HepG2 (cell line): ENCODE measurements at regions not wholly inside any gene's neighbourhood (a gene's known extent, or its start where the extent isn't known, plus 50 kb on each side); places are given as distances from the start of the nearest gene placed in this dataset.

Experiments
- CBX2 ChIP-seq, 2 experiments: fragments of 200-600 bp in 1 of 2; sonication (generic); formaldehyde crosslinking in 1 of 2; IDR thresholded peaks; 2 replicates each; pipeline versions ENCODE4 v1.7.0 to v1.8.1; 2018 to 2022; ENCODE audit warnings: low read depth in 2 of 2, low read length in 1 of 2, mild to moderate bottlenecking in 1 of 2, missing genetic modification reagents in 1 of 2
- MXD4 ChIP-seq: IDR thresholded peaks from 2 replicates; pipeline ENCODE4 v1.6.1; 2016; ENCODE audit warnings: mild to moderate bottlenecking, missing biosample characterization, missing genetic modification reagents
- ZNF337 ChIP-seq: sonication (generic); formaldehyde crosslinking; IDR thresholded peaks from 2 replicates; pipeline ENCODE4 v1.5.1; 2020; ENCODE audit warnings: missing genetic modification reagents, low read depth, mild to moderate bottlenecking, borderline replicate concordance
- TF ChIP-seq, protein P1 (sequence below): sonication (generic); formaldehyde crosslinking; IDR thresholded peaks from 2 replicates; pipeline ENCODE4 v1.5.0; 2020; ENCODE audit warnings: mild to moderate bottlenecking, missing genetic modification reagents, moderate library complexity
- TF ChIP-seq, protein P2 (sequence below), 2 experiments: sonication (generic) in 1 of 2; formaldehyde crosslinking in 1 of 2; IDR thresholded peaks; 2 replicates each; pipeline versions ENCODE4 v1.4.0 to v1.6.1; 2018 to 2020; ENCODE audit warnings: missing genetic modification reagents in 2 of 2, borderline replicate concordance in 1 of 2, low read depth in 1 of 2, mild to moderate bottlenecking in 1 of 2, missing biosample characterization in 1 of 2

DNA sequence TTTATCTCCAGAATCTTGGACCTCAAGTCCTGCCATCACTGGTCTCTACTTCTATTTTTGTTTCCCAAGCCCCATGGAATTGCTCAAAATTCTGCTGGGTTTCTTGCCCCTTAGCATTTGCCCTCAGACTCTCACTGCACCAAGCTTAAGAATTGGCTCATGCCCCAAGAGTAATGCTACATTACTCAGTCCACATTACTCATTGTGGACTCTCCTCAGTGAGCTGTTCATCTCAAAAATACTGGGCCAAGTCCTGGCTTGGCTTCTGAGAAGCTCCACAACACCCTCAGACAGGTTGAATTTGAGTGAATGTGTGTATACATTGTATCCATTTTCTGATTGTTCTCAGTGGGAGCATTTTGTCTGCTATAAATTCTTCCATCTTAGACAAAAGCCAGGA, 364.4 kb upstream of the ARHGEF26 start:
- TF ChIP-seq, protein P1, sequence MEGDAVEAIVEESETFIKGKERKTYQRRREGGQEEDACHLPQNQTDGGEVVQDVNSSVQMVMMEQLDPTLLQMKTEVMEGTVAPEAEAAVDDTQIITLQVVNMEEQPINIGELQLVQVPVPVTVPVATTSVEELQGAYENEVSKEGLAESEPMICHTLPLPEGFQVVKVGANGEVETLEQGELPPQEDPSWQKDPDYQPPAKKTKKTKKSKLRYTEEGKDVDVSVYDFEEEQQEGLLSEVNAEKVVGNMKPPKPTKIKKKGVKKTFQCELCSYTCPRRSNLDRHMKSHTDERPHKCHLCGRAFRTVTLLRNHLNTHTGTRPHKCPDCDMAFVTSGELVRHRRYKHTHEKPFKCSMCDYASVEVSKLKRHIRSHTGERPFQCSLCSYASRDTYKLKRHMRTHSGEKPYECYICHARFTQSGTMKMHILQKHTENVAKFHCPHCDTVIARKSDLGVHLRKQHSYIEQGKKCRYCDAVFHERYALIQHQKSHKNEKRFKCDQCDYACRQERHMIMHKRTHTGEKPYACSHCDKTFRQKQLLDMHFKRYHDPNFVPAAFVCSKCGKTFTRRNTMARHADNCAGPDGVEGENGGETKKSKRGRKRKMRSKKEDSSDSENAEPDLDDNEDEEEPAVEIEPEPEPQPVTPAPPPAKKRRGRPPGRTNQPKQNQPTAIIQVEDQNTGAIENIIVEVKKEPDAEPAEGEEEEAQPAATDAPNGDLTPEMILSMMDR (CRISPR knock-in tag) = no peak
- no peak for TF ChIP-seq CBX2 (IDR thresholded peaks at IDR 0.05; ENCODE audit: low read depth, low read length)
- no peak for TF ChIP-seq CBX2 (CRISPR knock-in tag; IDR thresholded peaks at IDR 0.05; ENCODE audit: low read depth)
- TF ChIP-seq, protein P2, sequence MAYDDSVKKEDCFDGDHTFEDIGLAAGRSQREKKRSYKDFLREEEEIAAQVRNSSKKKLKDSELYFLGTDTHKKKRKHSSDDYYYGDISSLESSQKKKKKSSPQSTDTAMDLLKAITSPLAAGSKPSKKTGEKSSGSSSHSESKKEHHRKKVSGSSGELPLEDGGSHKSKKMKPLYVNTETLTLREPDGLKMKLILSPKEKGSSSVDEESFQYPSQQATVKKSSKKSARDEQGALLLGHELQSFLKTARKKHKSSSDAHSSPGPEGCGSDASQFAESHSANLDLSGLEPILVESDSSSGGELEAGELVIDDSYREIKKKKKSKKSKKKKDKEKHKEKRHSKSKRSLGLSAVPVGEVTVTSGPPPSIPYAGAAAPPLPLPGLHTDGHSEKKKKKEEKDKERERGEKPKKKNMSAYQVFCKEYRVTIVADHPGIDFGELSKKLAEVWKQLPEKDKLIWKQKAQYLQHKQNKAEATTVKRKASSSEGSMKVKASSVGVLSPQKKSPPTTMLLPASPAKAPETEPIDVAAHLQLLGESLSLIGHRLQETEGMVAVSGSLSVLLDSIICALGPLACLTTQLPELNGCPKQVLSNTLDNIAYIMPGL (CRISPR knock-in tag; IDR thresholded peaks at IDR 0.05; ENCODE audit: borderline replicate concordance in 1 of 2, low read depth in 1 of 2) = no peak
- no peak for TF ChIP-seq ZNF337 (CRISPR knock-in tag)
- no peak for TF ChIP-seq MXD4 (CRISPR knock-in tag)
